ENCODE measurements at regions not wholly inside any gene's neighbourhood (a gene's known extent, or its start where the extent isn't known, plus 50 kb on each side); places are given as distances from the start of the nearest gene placed in this dataset.

DNA sequence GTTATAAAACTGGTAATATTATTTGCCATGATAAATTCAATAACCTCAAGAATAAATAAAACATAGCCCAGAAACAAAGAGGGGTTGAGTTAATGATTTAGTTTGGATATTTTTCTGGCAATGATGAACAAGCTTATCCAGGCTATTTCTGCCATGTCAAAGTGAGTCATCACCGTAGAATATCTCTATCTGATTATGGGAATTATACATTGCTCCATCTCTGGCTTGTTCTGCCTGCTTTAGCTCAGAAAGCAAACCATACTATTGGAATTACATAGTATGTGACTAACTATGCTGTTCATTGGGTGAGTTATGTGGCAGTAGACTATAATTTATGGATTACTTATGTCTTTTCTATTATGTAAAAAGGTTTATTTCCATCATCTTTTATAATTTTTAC lies 680.1 kb upstream of the AADAT start (continued):
- TF ChIP-seq, protein P1, sequence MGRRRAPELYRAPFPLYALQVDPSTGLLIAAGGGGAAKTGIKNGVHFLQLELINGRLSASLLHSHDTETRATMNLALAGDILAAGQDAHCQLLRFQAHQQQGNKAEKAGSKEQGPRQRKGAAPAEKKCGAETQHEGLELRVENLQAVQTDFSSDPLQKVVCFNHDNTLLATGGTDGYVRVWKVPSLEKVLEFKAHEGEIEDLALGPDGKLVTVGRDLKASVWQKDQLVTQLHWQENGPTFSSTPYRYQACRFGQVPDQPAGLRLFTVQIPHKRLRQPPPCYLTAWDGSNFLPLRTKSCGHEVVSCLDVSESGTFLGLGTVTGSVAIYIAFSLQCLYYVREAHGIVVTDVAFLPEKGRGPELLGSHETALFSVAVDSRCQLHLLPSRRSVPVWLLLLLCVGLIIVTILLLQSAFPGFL (CRISPR knock-in tag; IDR thresholded peaks at IDR 0.05), result no peak
- TF ChIP-seq TEAD4 (IDR thresholded peaks at IDR 0.05; ENCODE audit: low read length) (no peak), TEAD4 (CRISPR knock-in tag; IDR thresholded peaks at IDR 0.05; ENCODE audit: borderline replicate concordance) (no peak)

DNA sequence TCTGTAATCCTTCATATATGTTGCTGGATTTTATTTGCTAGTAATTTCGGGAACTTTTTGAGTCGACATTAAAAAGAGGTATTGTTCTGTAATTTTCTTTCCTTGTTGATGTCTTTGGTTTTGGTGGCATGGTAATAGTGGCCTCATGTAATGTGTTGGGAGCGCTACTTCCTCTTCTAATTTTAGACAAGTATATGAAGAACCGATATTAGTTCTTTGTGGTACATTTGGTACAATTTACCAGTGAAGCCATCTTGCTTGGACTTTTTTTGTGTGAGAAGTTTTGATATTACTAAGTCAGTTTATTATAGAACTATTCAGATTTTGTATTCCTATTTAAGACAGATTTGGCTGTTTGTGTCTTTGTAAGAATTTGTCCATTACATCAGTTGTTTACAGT lies 669.2 kb upstream of the AADAT start:
- no peak overlapping the region for H3K4me3 ChIP-seq
- in situ Hi-C loops (cut with MboI), result no loop called here
- POLR2A ChIA-PET, result no interaction called here
- TF ChIP-seq, protein P2, sequence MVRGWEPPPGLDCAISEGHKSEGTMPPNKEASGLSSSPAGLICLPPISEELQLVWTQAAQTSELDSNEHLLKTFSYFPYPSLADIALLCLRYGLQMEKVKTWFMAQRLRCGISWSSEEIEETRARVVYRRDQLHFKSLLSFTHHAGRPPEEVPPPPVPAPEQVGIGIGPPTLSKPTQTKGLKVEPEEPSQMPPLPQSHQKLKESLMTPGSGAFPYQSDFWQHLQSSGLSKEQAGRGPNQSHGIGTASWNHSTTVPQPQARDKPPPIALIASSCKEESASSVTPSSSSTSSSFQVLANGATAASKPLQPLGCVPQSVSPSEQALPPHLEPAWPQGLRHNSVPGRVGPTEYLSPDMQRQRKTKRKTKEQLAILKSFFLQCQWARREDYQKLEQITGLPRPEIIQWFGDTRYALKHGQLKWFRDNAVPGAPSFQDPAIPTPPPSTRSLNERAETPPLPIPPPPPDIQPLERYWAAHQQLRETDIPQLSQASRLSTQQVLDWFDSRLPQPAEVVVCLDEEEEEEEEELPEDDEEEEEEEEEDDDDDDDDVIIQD (CRISPR knock-in tag; IDR thresholded peaks at IDR 0.05), result no peak
- TF ChIP-seq SIN3A (IDR thresholded peaks at IDR 0.05; ENCODE audit: borderline replicate concordance in 2 of 2, control insufficient read depth in 1 of 2, low read depth in 2 of 2, low read length in 2 of 2) (no peak), NFXL1 (CRISPR knock-in tag; IDR thresholded peaks at IDR 0.05) (no peak), ZNF324 (CRISPR knock-in tag; IDR thresholded peaks at IDR 0.05) (no peak), E2F3 (CRISPR knock-in tag; IDR thresholded peaks at IDR 0.05) (no peak), ZNF431 (CRISPR knock-in tag; IDR thresholded peaks at IDR 0.05) (no peak), SNIP1 (IDR thresholded peaks at IDR 0.05; ENCODE audit: low read depth) (no peak), CEBPB (tag; IDR thresholded peaks at IDR 0.05) (no peak), MCM7 (IDR thresholded peaks at IDR 0.05) (no peak), RFX1 (IDR thresholded peaks at IDR 0.05) (no peak), TAF1 (IDR thresholded peaks at IDR 0.05; ENCODE audit: control insufficient read depth, extremely low read depth, insufficient read depth, low read length, severe bottlenecking) (no peak), CTBP1 (IDR thresholded peaks at IDR 0.05; ENCODE audit: borderline replicate concordance) (no peak)
- TF ChIP-seq, protein P3, sequence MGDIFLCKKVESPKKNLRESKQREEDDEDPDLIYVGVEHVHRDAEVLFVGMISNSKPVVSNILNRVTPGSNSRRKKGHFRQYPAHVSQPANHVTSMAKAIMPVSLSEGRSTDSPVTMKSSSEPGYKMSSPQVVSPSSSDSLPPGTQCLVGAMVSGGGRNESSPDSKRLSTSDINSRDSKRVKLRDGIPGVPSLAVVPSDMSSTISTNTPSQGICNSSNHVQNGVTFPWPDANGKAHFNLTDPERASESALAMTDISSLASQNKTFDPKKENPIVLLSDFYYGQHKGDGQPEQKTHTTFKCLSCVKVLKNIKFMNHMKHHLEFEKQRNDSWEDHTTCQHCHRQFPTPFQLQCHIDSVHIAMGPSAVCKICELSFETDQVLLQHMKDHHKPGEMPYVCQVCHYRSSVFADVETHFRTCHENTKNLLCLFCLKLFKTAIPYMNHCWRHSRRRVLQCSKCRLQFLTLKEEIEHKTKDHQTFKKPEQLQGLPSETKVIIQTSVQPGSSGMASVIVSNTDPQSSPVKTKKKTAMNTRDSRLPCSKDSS (IDR thresholded peaks at IDR 0.05; ENCODE audit: low read depth, partially characterized antibody), result no peak
- TF ChIP-seq, protein P4, sequence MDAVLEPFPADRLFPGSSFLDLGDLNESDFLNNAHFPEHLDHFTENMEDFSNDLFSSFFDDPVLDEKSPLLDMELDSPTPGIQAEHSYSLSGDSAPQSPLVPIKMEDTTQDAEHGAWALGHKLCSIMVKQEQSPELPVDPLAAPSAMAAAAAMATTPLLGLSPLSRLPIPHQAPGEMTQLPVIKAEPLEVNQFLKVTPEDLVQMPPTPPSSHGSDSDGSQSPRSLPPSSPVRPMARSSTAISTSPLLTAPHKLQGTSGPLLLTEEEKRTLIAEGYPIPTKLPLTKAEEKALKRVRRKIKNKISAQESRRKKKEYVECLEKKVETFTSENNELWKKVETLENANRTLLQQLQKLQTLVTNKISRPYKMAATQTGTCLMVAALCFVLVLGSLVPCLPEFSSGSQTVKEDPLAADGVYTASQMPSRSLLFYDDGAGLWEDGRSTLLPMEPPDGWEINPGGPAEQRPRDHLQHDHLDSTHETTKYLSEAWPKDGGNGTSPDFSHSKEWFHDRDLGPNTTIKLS (IDR thresholded peaks at IDR 0.05; ENCODE audit: borderline replicate concordance, low read depth), result no peak
- TF ChIP-seq, protein P5, sequence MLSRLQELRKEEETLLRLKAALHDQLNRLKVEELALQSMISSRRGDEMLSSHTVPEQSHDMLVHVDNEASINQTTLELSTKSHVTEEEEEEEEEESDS (CRISPR knock-in tag; IDR thresholded peaks at IDR 0.05), result no peak

More for the DNA sequence above, 669.2 kb upstream of the AADAT start:
- Histone ChIP-seq H3K9me3 (replicated peaks; ENCODE audit: control insufficient read depth, insufficient read depth, low read depth, low read length) (no peaks in the 10 kb centered on the region), H4K20me1 (replicated peaks; ENCODE audit: control insufficient read depth, insufficient read depth, low read length) (no peaks in the 10 kb centered on the region), H2AFZ (ENCODE audit: low read depth, low read length) (no peak overlapping the region), H3K27me3 (ENCODE audit: control insufficient read depth in 2 of 2, insufficient read depth in 2 of 2, low read length in 2 of 2) (no peaks in the 10 kb centered on the region), H3K9ac (ENCODE audit: insufficient read depth in 1 of 2, low read depth in 2 of 2, low read length in 2 of 2) (no peak overlapping the region), H3K4me2 (ENCODE audit: insufficient read depth, low read length) (no peak overlapping the region), H3K27ac (ENCODE audit: extremely low read depth, low read depth, low read length) (no peak overlapping the region), H3K4me1 (replicated peaks in 1 of 2; ENCODE audit: control insufficient read depth in 2 of 2, insufficient read depth in 2 of 2, low read length in 2 of 2) (no peaks in the 10 kb centered on the region), H3K9me1 (ENCODE audit: control insufficient read depth, insufficient read depth, low read length) (no peaks in the 10 kb centered on the region), H3K79me2 (ENCODE audit: control insufficient read depth, insufficient read depth, low read length) (no peaks in the 10 kb centered on the region), H3K36me3 (ENCODE audit: control insufficient read depth, insufficient read depth, low read length) (no peaks in the 10 kb centered on the region)
- CTCF ChIA-PET (ENCODE audit: low intra/inter-chr PET ratio), result no interaction called here
- no peak for DNase-seq (ENCODE audit: extremely low read depth in 1 of 4, low spot score in 3 of 4)
- intact Hi-C loops (cut with micrococcal nuclease), result no loop called here
- no peak for ATAC-seq
- WGBS (ENCODE audit: insufficient coverage, low coverage, missing lambda C conversion rate), result 0% methylated on average over 4 of the region's 4 CpGs
- no peak for FAIRE-seq
- BruUV-seq (replicated peaks), result no TSS peak

Data from K562 (cell line).